Ishikawa (cell line): ENCODE measurements at regions not wholly inside any gene's neighbourhood (a gene's known extent, or its start where the extent isn't known, plus 50 kb on each side); places are given as distances from the start of the nearest gene placed in this dataset.

Source experiments
- NFIC ChIP-seq: IDR thresholded peaks from 2 replicates; pipeline ENCODE4 v1.6.1; 2012
- TAF1 ChIP-seq: IDR thresholded peaks from 2 replicates; pipeline ENCODE4 v1.6.1; 2012; ENCODE audit warnings: low read depth, mild to moderate bottlenecking

GRCh38 chr3:102909904-102910303 lies 475.1 kb downstream of the ZPLD1 start:
- TF ChIP-seq NFIC (no peak), TAF1 (no peak)
